Lower leg skin (tissue), 4 donors: ENCODE measurements at regions not wholly inside any gene's neighbourhood (a gene's known extent, or its start where the extent isn't known, plus 50 kb on each side); places are given as distances from the start of the nearest gene placed in this dataset.

Source experiments
- DNase-seq, 2 donors: peaks; one replicate each; pipeline ENCODE4 v3.0.0-alpha.2; 2019; ENCODE audit warnings: low spot score in 2 of 2
- H3K4me3 ChIP-seq: fragments of 200-600 bp; sonication (generic); 2 replicates; pipeline ENCODE4 v1.5.1; 2017; ENCODE audit warnings: mild to moderate bottlenecking, low read depth; ENCODE audit not compliant: poor library complexity, severe bottlenecking
- POLR2A ChIP-seq, 2 donors: fragments of 450-650 bp; IDR thresholded peaks; one replicate each; pipeline ENCODE4 v1.6.1; 2016 to 2017; ENCODE audit warnings: antibody characterized with exemption in 2 of 2, mild to moderate bottlenecking in 1 of 2, moderate library complexity in 1 of 2
- WGBS, 2 donors: methylation state at CpG; one replicate each; pipeline ENCODE4 v1.1.5; 2018; 5-methylcytosine and 5-hydroxymethylcytosine counted together
- intact Hi-C: fragments of 100-400 bp; cut with DNase I; formaldehyde crosslinking; loops from one replicate; pipeline ENCODE4 v1.15.0; 2023; ENCODE audit warnings: low total_unique reads
- TF ChIP-seq, protein P1 (sequence below), 3 donors: fragments of 450-650 bp; IDR thresholded peaks; one replicate each; pipeline ENCODE4 v1.5.1; 2016; ENCODE audit warnings: antibody characterized with exemption in 3 of 3, mild to moderate bottlenecking in 3 of 3, moderate library complexity in 2 of 3

DNA sequence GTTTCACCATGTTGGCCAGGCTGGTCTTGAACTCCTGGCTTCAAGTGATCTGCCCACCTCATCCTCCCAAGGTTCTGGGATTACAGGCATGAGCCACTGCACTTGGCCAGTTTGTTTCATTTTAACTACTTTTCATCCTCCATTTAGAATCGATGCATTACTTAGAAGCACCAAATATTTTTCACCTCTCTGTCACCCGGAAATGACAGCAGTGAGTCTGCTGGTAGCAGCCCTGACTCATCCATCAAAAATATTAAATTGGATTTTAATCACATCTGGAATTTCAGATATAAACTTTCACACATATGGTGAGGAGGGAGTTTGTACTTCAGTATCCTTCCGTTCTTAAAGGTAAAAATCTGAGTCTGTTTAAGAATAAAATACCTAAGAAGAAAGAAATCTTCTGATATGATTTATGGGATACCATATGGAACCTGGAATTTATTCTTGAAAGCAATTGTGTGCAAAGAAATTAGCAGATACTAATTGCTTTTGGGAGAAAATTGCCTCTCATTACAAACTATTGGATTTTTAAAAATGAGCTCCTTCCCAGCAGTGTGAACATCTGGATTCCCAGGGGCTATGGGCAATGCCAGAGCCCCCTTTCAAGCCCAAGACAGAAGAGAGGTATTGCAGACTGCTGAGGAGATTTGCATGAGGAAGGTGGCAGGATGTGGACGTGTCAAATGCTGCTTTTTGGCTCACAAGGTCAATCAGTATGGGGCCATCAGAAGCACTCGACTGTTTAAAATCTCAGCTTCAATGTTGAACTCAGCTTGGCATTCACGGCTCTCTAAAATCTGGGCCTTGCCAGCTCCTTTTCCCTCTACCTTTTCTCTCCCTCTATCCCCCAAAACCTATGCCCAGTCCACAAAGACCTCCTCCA is 279.5 kb upstream of the SIX2 start:
- no peak overlapping the region for H3K4me3 ChIP-seq
- WGBS, 2 donors = 71 to 80% methylated on average over 6 of the region's 6 CpGs
- intact Hi-C loops = no loop called here
- no peak for TF ChIP-seq POLR2A (IDR thresholded peaks at IDR 0.05)
- TF ChIP-seq, protein P1, sequence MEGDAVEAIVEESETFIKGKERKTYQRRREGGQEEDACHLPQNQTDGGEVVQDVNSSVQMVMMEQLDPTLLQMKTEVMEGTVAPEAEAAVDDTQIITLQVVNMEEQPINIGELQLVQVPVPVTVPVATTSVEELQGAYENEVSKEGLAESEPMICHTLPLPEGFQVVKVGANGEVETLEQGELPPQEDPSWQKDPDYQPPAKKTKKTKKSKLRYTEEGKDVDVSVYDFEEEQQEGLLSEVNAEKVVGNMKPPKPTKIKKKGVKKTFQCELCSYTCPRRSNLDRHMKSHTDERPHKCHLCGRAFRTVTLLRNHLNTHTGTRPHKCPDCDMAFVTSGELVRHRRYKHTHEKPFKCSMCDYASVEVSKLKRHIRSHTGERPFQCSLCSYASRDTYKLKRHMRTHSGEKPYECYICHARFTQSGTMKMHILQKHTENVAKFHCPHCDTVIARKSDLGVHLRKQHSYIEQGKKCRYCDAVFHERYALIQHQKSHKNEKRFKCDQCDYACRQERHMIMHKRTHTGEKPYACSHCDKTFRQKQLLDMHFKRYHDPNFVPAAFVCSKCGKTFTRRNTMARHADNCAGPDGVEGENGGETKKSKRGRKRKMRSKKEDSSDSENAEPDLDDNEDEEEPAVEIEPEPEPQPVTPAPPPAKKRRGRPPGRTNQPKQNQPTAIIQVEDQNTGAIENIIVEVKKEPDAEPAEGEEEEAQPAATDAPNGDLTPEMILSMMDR (IDR thresholded peaks at IDR 0.05) = no peak
- DNase-seq = no peak

DNA sequence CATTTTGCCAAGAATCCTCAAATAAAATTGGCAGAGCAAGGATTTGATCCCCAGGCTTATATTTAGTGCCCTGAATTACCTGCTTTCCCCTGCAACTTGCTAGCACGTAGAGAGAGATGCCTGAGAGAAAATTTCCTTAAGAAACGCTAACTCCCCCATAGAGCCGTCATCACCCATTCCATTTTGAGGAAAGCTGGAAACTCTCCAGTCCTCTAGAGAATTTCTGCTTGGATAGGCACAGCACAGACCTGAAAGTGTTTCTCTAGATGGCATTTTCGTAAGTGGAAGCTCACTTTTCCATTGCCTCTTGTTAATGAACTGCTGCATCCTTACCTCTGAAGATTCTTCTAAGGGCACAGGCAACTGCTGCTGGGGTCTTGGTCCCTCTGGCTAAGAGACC is 277.8 kb upstream of the SIX2 start:
- no peak for DNase-seq
- intact Hi-C loops = no loop called here
- H3K4me3 ChIP-seq = no peak overlapping the region
- WGBS, 2 donors = 61 to 65% methylated on average over 4 of the region's 4 CpGs
- no peak for TF ChIP-seq POLR2A (IDR thresholded peaks at IDR 0.05)

DNA sequence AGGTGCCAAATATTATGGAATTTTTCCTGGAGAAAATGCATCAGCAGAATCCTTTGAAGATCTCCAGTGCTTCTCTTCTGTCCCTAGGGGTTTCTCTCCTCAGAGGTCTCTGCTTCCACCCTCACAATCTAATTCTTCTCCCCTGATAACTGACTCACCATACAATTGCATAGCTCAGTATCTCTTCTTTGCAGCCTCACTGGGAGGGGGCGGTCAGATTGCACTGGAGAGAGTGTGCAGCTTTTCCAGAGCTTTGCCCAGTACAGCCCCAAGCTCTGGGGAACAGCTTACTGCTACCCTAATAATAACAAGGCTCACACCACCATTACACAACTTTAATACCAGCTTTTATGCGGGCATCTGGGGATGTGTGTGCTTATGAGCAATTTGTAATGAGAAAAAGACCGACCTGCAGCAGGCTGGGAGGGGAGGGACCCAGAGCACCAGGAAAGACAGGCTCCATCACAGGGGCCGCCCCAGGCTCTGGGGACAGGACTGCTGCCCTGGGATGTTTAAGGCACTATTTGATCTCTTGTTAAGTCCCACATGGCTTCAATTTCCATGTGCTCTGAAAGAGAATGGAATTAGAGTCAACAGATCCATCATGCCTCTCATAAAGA is 276.6 kb upstream of the SIX2 start:
- WGBS, 2 donors = 55 to 74% methylated on average over 4 of the region's 4 CpGs
- intact Hi-C loops = no loop called here
- TF ChIP-seq POLR2A (IDR thresholded peaks at IDR 0.05) = no peak
- TF ChIP-seq, protein P1 (IDR thresholded peaks at IDR 0.05) = no peak
- no peak overlapping the region for H3K4me3 ChIP-seq
- no peak for DNase-seq

DNA sequence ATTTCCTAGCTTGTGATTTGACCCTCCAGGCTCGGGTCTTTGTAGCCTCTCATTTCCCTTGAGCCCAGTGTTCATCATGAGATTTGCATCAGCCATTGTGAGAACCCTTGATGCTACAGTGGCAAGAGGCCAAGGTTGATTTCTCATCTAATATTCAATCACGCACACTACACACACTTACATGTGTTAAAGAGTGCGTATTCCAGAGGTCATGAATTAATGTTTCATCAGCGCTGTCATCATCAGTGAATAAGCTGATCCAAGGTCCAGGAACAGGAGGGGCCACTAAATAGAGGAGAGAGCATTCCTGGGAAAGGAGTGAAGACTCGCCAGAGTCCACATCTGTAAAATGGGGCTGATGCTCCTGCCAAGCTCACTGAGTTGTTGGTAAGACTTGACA is 276.1 kb upstream of the SIX2 start:
- intact Hi-C loops = no loop called here
- WGBS, 2 donors = 69 to 75% methylated on average over 5 of the region's 5 CpGs
- H3K4me3 ChIP-seq = no peak overlapping the region
- no peak for DNase-seq
- TF ChIP-seq POLR2A (IDR thresholded peaks at IDR 0.05) = no peak
- TF ChIP-seq, protein P1 (IDR thresholded peaks at IDR 0.05) = no peak

DNA sequence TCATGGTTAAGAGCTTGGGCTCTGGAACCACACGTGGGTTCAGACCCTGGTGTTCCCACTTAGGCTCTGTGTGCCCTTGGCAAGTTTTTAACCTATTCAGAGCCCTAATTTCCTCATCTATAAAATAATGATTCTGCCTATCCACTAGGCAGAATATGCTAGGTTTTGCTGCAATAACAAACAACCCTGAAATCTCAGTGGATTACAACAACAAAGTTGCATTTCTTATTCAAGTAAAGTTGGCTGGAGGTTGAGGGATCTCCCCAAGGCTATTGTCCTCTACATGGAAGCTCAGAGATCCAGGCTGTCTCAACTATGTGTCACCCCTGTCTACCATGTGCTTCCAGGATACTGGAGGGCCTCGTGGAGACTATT is 275.4 kb upstream of the SIX2 start:
- no peak overlapping the region for H3K4me3 ChIP-seq
- intact Hi-C loops = no loop called here
- TF ChIP-seq POLR2A (IDR thresholded peaks at IDR 0.05) = no peak
- TF ChIP-seq, protein P1 (IDR thresholded peaks at IDR 0.05) = no peak
- WGBS, 2 donors = 72 to 80% methylated on average over 2 of the region's 2 CpGs
- DNase-seq = no peak

DNA sequence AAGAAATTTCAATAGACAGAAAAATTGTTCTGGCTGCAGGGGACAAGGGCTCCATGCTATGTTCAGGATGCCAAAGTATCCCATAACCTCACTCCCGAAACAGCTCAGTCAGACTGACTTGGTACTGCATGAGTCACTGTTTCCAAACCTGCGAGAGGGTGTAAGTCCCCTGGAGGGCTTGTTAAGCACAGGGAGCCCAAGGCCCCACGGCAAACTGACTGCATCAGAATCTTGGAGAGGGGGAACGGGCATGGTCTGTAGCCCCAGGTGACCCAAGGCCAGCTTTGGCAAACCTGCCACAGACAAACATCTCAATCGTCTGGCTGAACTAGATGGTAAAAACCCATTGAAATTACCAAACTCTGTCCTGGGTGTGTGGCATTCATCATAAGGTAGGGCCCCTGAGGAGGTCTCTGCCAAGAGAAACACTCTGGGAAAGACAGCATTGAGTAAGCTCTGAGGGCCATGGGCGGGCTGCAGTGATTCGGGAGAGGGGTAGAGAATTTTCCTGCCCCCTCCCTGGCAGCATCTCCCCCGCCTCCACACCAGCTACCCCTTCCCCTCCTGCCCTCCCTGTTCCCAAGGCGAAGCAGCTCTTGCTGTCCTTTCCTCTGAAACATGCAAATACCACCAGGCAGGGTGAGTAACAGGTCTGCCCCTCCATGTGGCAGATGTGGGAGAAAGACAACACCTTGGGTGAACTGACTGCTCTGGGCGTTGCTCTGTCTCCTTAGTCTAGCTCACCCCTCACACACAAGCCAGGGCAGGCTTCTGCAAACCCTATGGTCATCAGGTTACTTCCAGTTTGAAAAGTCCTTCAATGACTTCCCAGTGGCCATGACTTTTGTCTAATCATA is 274.7 kb upstream of the SIX2 start:
- intact Hi-C loops = no loop called here
- H3K4me3 ChIP-seq = no peak overlapping the region
- no peak for DNase-seq

More for the DNA sequence above, 274.7 kb upstream of the SIX2 start:
- WGBS, 2 donors = 56 to 60% methylated on average over 10 of the region's 10 CpGs
- TF ChIP-seq, protein P1 (IDR thresholded peaks at IDR 0.05) = no peak
- TF ChIP-seq POLR2A (IDR thresholded peaks at IDR 0.05) = no peak
